ENCODE measurements at regions not wholly inside any gene's neighbourhood (a gene's known extent, or its start where the extent isn't known, plus 50 kb on each side); places are given as distances from the start of the nearest gene placed in this dataset.
"Not testable (repeated sequence)": the region's sequence is repeated elsewhere in the genome, so short reads cannot be mapped to it uniquely, and the experiment has no call there.

- DNase-seq, result no peak
- intact Hi-C loops (cut with DNase I), result no loop called here
These were observed 207.8 kb upstream of the PODXL start for GRCh38 chr7:131764143-131764775.

- intact Hi-C loops (cut with DNase I), result no loop called here
- no peak for DNase-seq
These were observed 206.3 kb upstream of the PODXL start for GRCh38 chr7:131762753-131763152.

GRCh38 chr7:131755801-131756200 is 199.4 kb upstream of the PODXL start:
- intact Hi-C loops (cut with DNase I), result not testable (repeated sequence)
- peak in 1 of 10 donors; percentile 86 for DNase-seq

- no peak for DNase-seq
- intact Hi-C loops (cut with DNase I), result no loop called here
These were observed 197.3 kb upstream of the PODXL start for GRCh38 chr7:131753620-131754222.

GRCh38 chr7:131747658-131748232 is 191.3 kb upstream of the PODXL start:
- no peak for DNase-seq
- intact Hi-C loops (cut with DNase I), result no loop called here

GRCh38 chr7:131745390-131746248 is 189.2 kb upstream of the PODXL start:
- no peak for DNase-seq
- intact Hi-C loops (cut with DNase I), result no loop called here

- peak in 1 of 10 donors; percentile 11 for DNase-seq
- intact Hi-C loops (cut with DNase I), result no loop called here
These were observed 185.0 kb upstream of the PODXL start for GRCh38 chr7:131741446-131741845.

GRCh38 chr7:131737746-131738465 is 181.5 kb upstream of the PODXL start:
- no peak for DNase-seq
- intact Hi-C loops (cut with DNase I), result no loop called here

GRCh38 chr7:131735101-131735500 is 178.7 kb upstream of the PODXL start:
- no peak for DNase-seq
- intact Hi-C loops (cut with DNase I), result no loop called here

GRCh38 chr7:131733604-131734003 is 177.2 kb upstream of the PODXL start:
- no peak for DNase-seq
- intact Hi-C loops (cut with DNase I), result no loop called here

- DNase-seq, result no peak
- intact Hi-C loops (cut with DNase I), result no loop called here
These were observed 170.8 kb upstream of the PODXL start for GRCh38 chr7:131727189-131727588.

- intact Hi-C loops (cut with DNase I), result no loop called here
- DNase-seq, result no peak
These were observed 170.3 kb upstream of the PODXL start for GRCh38 chr7:131726686-131727085.

- intact Hi-C loops (cut with DNase I), result no loop called here
These were observed 169.6 kb upstream of the PODXL start for GRCh38 chr7:131726031-131726430.

GRCh38 chr7:131724776-131725345 is 168.4 kb upstream of the PODXL start:
- intact Hi-C loops (cut with DNase I), result no loop called here

More at GRCh38 chr7:131726031-131726430, 169.6 kb upstream of the PODXL start:
- DNase-seq, result no peak

GRCh38 chr7:131723926-131724325 is 167.5 kb upstream of the PODXL start:
- intact Hi-C loops (cut with DNase I), result no loop called here
- no peak for DNase-seq

More at GRCh38 chr7:131724776-131725345, 168.4 kb upstream of the PODXL start:
- DNase-seq, result no peak

GRCh38 chr7:131722371-131722770 is 165.9 kb upstream of the PODXL start:
- DNase-seq, result no peak
- intact Hi-C loops (cut with DNase I), result no loop called here

GRCh38 chr7:131721660-131722059 is 165.2 kb upstream of the PODXL start:
- DNase-seq, result no peak

GRCh38 chr7:131720703-131721102 is 164.3 kb upstream of the PODXL start:
- intact Hi-C loops (cut with DNase I), result no loop called here

More at GRCh38 chr7:131721660-131722059, 165.2 kb upstream of the PODXL start:
- intact Hi-C loops (cut with DNase I), result no loop called here

GRCh38 chr7:131717181-131717580 is 160.8 kb upstream of the PODXL start:
- DNase-seq, result no peak
- intact Hi-C loops (cut with DNase I), result no loop called here

More at GRCh38 chr7:131720703-131721102, 164.3 kb upstream of the PODXL start:
- DNase-seq, result no peak

- intact Hi-C loops (cut with DNase I), result no loop called here
- DNase-seq, result no peak
These were observed 142.9 kb upstream of the PODXL start for GRCh38 chr7:131699323-131699722.

Data from posterior cingulate gyrus (tissue), 11 donors.